HG02852 (cell line): ENCODE measurements at regions not wholly inside any gene's neighbourhood (a gene's known extent, or its start where the extent isn't known, plus 50 kb on each side); places are given as distances from the start of the nearest gene placed in this dataset.
"Not testable (repeated sequence)": the region's sequence is repeated elsewhere in the genome, so short reads cannot be mapped to it uniquely, and the experiment has no call there.

Experiments
- ATAC-seq: cut with Tn5 transposase; IDR thresholded peaks from one replicate; pipeline ENCODE4 v1.9.1; 2021; ENCODE audit warnings: mild to moderate bottlenecking, moderate library complexity; ENCODE audit not compliant: unreplicated experiment

- ATAC-seq: no peak
Measured at GRCh38 chr12:114815026-114815795, 131.2 kb upstream of the TBX3 start.

GRCh38 chr12:114812858-114813761, 129.1 kb upstream of the TBX3 start:
- no peak for ATAC-seq

GRCh38 chr12:114812384-114812783, 128.4 kb upstream of the TBX3 start:
- ATAC-seq: no peak

GRCh38 chr12:114809097-114809496, 125.1 kb upstream of the TBX3 start:
- ATAC-seq: no peak

- not testable (repeated sequence) for ATAC-seq
Measured at GRCh38 chr12:114801381-114801780, 117.4 kb upstream of the TBX3 start.

GRCh38 chr12:114800566-114800965, 116.6 kb upstream of the TBX3 start:
- not testable (repeated sequence) for ATAC-seq

GRCh38 chr12:114799574-114800487, 115.9 kb upstream of the TBX3 start:
- no peak for ATAC-seq

GRCh38 chr12:114794049-114794558, 110.1 kb upstream of the TBX3 start:
- no peak for ATAC-seq

GRCh38 chr12:114790276-114790675, 106.3 kb upstream of the TBX3 start:
- ATAC-seq: no peak

GRCh38 chr12:114789821-114790220, 105.8 kb upstream of the TBX3 start:
- no peak for ATAC-seq

- ATAC-seq: no peak
Measured at GRCh38 chr12:114789276-114789675, 105.3 kb upstream of the TBX3 start.

- ATAC-seq: no peak
Measured at GRCh38 chr12:114784526-114784925, 100.6 kb upstream of the TBX3 start.

GRCh38 chr12:114783089-114783618, 99.2 kb upstream of the TBX3 start:
- no peak for ATAC-seq

- no peak for ATAC-seq
Measured at GRCh38 chr12:114780746-114781399, 96.9 kb upstream of the TBX3 start.

- ATAC-seq: no peak
Measured at GRCh38 chr12:114779647-114780046, 95.7 kb upstream of the TBX3 start.

- ATAC-seq: no peak
Measured at GRCh38 chr12:114779186-114779585, 95.2 kb upstream of the TBX3 start.

GRCh38 chr12:114776731-114777442, 92.9 kb upstream of the TBX3 start:
- ATAC-seq: no peak

GRCh38 chr12:114774699-114775098, 90.7 kb upstream of the TBX3 start:
- no peak for ATAC-seq

- no peak for ATAC-seq
Measured at GRCh38 chr12:114774197-114774596, 90.2 kb upstream of the TBX3 start.
